ENCODE measurements at regions not wholly inside any gene's neighbourhood (a gene's known extent, or its start where the extent isn't known, plus 50 kb on each side); places are given as distances from the start of the nearest gene placed in this dataset.

- Histone ChIP-seq H2AFZ (ENCODE audit: low read length) (no peak overlapping the region), H3K79me2 (ENCODE audit: control insufficient read depth in 1 of 2, insufficient read depth in 2 of 2, low read length in 2 of 2) (no peaks in the 10 kb centered on the region), H4K91ac (replicated peaks; ENCODE audit: insufficient read length, low read length) (peak overlapping the region; percentile 86), H3K9me3 (ENCODE audit: insufficient read depth in 2 of 2, low read depth in 1 of 2, low read length in 1 of 2) (peaks cover 8 to 12% of the 10 kb centered on the region in 2 experiments), H2BK20ac (ENCODE audit: low read length) (peak overlapping the region; percentile 99), H2BK15ac (ENCODE audit: low read length) (no peak overlapping the region), H3K27me3 (replicated peaks in 1 of 4; ENCODE audit: control insufficient read depth in 3 of 4, extremely low read depth in 1 of 4, insufficient read depth in 3 of 4, low read length in 3 of 4) (no peaks in the 10 kb centered on the region), H3K4me1 (replicated peaks in 1 of 4; ENCODE audit: control insufficient read depth in 3 of 4, insufficient read depth in 4 of 4, low read length in 3 of 4) (peaks cover 11 to 33% (median 20%) of the 10 kb centered on the region in 4 experiments; a peak in 6 of 7 replicates), H4K5ac (ENCODE audit: insufficient read length, low read depth, low read length) (peak overlapping the region; percentile 92), H3K23me2 (ENCODE audit: low read depth, low read length) (no peaks in the 10 kb centered on the region; the same call in 1 of the 2 replicates), H3K9ac (replicated peaks in 1 of 4; ENCODE audit: extremely low read depth in 1 of 4, low read depth in 3 of 4, low read length in 3 of 4) (peak overlapping the region in 2 of 4 experiments; percentile 36; a peak in 3 of 7 replicates), H2BK120ac (replicated peaks; ENCODE audit: low read depth, low read length) (peak overlapping the region; percentile 89), H3K27ac (ENCODE audit: low read depth, low read length) (peak overlapping the region; percentile 81), H4K8ac (ENCODE audit: extremely low read depth, insufficient read depth, low read length) (no peak overlapping the region), H3K4me2 (ENCODE audit: insufficient read depth in 1 of 2, low read depth in 2 of 2, low read length in 2 of 2) (peak overlapping the region in 1 of 2 experiments; percentile 73; a peak in 1 of 4 replicates), H3K79me1 (ENCODE audit: low read depth, low read length) (no peaks in the 10 kb centered on the region), H2BK5ac (ENCODE audit: low read depth, low read length) (peak overlapping the region; percentile 97), H2AK5ac (ENCODE audit: low read depth, low read length) (peak overlapping the region; percentile 97; the same call in 1 of the 2 replicates), H3K14ac (ENCODE audit: insufficient read length) (no peak overlapping the region), H3K4me3 (ENCODE audit: extremely low read depth in 1 of 4, insufficient read depth in 2 of 4, low read depth in 3 of 4, low read length in 4 of 4) (peak overlapping the region in 1 of 4 experiments; percentile 46; a peak in 1 of 8 replicates), H3K4ac (replicated peaks; ENCODE audit: insufficient read length, low read depth, low read length) (peak overlapping the region; percentile 98), H4K20me1 (replicated peaks in 1 of 2; ENCODE audit: control insufficient read depth in 1 of 2, insufficient read depth in 2 of 2, low read length in 2 of 2) (no peaks in the 10 kb centered on the region), H3K18ac (ENCODE audit: extremely low read depth, low read length) (peak overlapping the region; percentile 99), H3K23ac (ENCODE audit: insufficient read length) (no peak overlapping the region), H3K36me3 (ENCODE audit: control insufficient read depth in 2 of 4, insufficient read depth in 4 of 4, low read length in 3 of 4) (peaks cover 0 to 14% (median 7%) of the 10 kb centered on the region in 4 experiments; a peak in 3 of 8 replicates), H3K56ac (replicated peaks; ENCODE audit: insufficient read length, low read depth, low read length) (peak overlapping the region; percentile 77), H2BK12ac (ENCODE audit: low read depth, low read length) (peak overlapping the region; percentile 99)
- TF ChIP-seq CTCF (IDR thresholded peaks at IDR 0.05; ENCODE audit: control extremely low read depth in 1 of 3, insufficient read depth in 1 of 3, low read depth in 1 of 3, low read length in 3 of 3) (no peak), SP1 (IDR thresholded peaks at IDR 0.05; ENCODE audit: low read depth, low read length) (no peak)
- ChIA-PET POLR2A (ENCODE audit: partially characterized antibody) (interaction anchor here (1.1 to 1.9 kb wide), 7 partner anchors 29 to 149 kb away, joined by 3 to 9 read pairs (median 7); no protein-coding TSS in a partner anchor), CTCF (ENCODE audit: partially characterized antibody) (interaction anchor here (1.2 to 2.4 kb wide), 2 partner anchors 43 kb away, joined by 6 to 10 read pairs; no protein-coding TSS in a partner anchor)
- DNase-seq (ENCODE audit: low read depth in 1 of 2, low spot score in 2 of 2), result no peak
- no peak for FAIRE-seq
- WGBS, 2 experiments (ENCODE audit: extremely low coverage in 1 of 2, insufficient coverage in 1 of 2, insufficient read length in 1 of 2, insufficient replicate concordance in 2 of 2, low coverage in 1 of 2, low lambda C conversion rate in 2 of 2, missing lambda C conversion rate in 1 of 2), result 72% methylated on average over 12 of the region's 12 CpGs; no CpG with 5 or more reads in 1 of the 2 experiments
These were observed 85.8 kb upstream of the MSH6 start for GRCh38 chr2:47697000-47697601.

All from H1 (cell line).